ENCODE measurements at regions not wholly inside any gene's neighbourhood (a gene's known extent, or its start where the extent isn't known, plus 50 kb on each side); places are given as distances from the start of the nearest gene placed in this dataset.
A peak's percentile ranks its signal among the peaks of the same experiment; 100 is the strongest.

GRCh38 chr13:33891196-33891742 lies 73.3 kb downstream of the RFC3 start:
- DNase-seq = no peak

DNA sequence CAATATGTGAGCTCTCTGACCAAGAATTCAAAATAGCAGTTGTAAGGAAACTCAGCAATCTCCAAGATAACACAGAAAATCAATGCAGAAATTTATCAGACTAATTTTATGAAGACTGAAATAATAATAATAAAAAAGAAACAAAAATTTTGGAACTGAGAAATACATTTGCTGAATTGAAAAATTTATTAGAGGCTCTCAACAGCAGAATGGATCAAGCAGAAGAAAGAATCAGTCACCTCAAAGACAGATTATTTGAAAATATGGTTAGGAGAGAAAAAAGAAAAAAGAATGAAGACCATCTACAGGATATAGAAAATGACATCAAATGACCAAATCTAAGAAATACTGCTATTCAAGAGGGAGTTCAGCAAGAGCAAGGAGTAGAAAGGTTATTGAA lies 75.6 kb downstream of the RFC3 start:
- DNase-seq = no peak

GRCh38 chr13:33904431-33904830 lies 86.5 kb downstream of the RFC3 start:
- peak; percentile 65 to 75 for DNase-seq

- DNase-seq = no peak
These were observed 90.2 kb downstream of the RFC3 start for GRCh38 chr13:33908116-33908515.

GRCh38 chr13:33910255-33910654 lies 92.3 kb downstream of the RFC3 start:
- peak; percentile 14 to 71 for DNase-seq

GRCh38 chr13:33911521-33911920 lies 93.6 kb downstream of the RFC3 start:
- DNase-seq = no peak

DNA sequence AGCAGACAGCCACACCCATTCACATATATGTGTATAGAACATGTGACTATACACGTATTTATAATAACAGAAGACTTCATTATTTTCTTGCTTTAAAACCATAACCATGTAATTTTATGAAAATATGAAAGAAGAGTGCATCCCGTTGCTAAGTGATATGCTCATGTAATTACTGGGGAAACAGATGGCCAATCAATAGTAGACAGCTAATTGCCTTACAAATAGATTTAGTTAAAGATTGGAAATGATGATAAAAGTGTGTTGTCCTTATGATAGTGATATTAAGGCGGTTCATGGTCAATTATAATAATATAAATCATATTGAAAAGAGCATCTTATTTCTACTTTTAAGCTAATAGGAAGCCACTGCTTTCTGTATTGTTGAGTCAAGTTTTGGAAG lies 95.9 kb downstream of the RFC3 start:
- DNase-seq = peak in 1 of 2 experiments; percentile 25

GRCh38 chr13:33917190-33917589 lies 99.2 kb downstream of the RFC3 start:
- peak in 1 of 2 experiments; percentile 24 for DNase-seq

GRCh38 chr13:33918199-33918932 lies 100.4 kb downstream of the RFC3 start:
- DNase-seq = peak in 1 of 2 experiments; percentile 45

- DNase-seq = no peak
These were observed 101.2 kb downstream of the RFC3 start for GRCh38 chr13:33919120-33919519.

GRCh38 chr13:33925563-33925962 lies 107.6 kb downstream of the RFC3 start:
- DNase-seq = no peak

DNA sequence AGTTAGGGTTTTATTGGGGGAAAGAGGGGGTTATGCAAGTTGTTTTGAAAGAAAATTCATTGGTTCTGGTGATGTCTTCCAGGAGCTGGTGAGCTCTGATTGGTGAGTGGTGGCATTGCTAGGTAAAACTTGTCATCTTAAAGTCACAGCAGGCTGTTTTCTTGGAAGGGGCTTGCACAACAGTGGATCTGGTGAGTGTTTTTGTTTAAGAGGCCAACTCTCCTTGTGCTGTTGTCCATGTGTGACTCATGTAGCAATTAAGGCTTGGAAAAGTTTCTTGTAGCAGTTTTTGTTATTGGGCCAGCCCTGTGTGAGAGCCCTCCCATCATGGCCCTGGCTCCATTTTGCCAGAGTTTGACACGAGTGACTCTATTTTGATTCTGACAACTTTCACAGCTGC lies 109.4 kb downstream of the RFC3 start:
- no peak for DNase-seq

- DNase-seq = peak; percentile 50 to 76
These were observed 113.7 kb downstream of the RFC3 start for GRCh38 chr13:33931397-33932311.

DNA sequence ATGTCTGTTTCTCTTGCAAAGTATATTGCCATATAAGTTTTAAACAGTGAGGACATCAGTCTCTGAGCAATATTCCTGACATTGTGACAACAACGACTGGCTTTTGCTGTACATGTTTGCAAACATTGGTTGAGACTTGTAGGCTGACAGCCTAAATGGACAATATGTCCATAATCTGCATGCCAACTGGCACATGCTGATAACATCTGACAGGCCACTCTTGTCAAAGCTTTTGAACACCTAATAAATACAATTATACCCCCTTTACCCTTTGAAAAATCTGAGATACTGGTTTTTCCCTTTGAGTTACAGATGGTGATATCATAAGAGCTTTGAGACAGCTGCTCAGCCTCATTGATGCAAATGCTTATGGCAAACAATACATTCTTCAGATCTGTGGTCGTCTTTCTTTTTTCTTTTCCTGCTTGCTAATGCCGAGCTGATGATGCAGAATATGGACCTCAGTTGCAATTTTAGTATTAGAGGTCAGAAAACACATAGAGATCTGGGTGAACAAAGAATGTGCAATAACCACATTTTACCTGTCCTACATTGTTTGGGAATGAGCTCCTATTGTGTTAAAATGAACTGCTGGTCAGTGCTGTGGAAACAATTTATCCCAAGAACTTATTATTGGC lies 114.9 kb downstream of the RFC3 start:
- DNase-seq = peak; percentile 92 to 98

- DNase-seq = no peak
These were observed 115.9 kb downstream of the RFC3 start for GRCh38 chr13:33933810-33934209.

DNA sequence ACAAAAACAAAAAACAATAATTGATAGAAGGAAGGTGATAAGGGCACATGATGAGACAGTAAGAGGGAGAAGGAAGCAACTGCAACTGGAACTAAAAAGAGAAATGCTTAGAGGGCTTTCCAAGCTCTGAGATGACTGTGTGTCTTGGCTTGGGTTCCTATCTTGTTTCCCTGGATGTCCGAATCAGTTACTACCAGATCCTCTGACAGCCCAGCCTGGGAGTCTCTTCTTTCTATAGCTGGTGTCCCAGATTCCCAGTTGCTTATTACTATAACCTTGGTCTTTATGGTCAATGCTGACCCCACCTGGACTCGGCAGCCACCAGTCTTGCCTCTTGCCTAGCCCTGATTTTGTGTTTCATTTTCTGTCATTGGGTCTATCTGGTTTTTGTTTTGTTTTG lies 116.4 kb downstream of the RFC3 start:
- no peak for DNase-seq

- DNase-seq = no peak
These were observed 117.0 kb downstream of the RFC3 start for GRCh38 chr13:33934951-33935371.

- DNase-seq = no peak
These were observed 118.0 kb downstream of the RFC3 start for GRCh38 chr13:33935969-33936368.

DNA sequence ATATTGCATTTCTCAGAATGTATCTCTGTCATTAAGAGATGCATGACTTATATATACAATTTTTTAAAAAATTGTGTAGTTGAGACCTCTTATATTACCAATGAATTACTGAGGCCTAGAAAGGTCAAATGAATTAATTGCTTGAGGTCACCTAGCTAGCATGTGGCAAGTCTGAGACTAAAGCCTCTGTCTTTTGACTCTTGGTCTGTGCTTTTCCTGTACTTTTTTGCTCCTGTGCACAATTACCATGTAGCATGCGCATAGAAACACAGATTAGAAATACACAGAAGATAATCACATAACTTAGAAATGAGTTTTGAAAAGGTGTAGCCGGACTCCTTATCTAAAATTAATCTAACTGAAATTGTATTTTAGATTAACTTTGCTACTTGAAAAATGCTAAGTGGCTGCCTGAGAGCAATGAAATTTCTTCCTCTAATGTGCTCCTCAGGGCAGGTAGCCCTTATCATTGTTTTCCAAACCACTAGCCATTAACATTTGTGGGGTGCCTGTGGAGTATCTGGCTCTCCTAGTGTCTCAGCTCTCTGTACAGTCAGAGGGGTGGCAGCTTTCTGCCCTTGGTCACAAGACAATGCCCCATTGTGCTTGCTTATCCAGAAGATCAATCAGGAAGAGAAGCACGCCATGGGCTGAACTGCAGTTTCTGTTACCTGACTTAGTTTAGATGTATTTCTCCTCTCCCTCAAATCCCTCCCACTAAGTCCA lies 119.6 kb downstream of the RFC3 start:
- no peak for DNase-seq

DNA sequence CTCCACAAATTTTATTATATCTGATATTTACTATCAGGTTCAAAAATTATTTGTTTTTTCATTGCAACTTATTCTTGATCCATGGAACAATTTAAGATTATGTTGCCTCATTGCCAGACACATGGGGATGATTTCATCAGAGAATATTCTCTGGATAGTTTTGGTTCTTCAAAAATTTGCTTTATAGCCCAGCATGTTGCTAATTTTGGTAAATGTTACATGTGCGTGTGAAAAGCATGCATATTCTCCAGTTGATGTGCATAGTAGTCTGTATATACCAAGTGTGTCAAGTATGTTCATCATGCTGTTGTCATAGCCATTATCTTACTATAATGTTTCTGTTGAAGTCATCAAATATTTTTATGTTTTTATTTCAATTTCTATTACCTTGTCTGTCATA lies 122.3 kb downstream of the RFC3 start:
- DNase-seq = no peak

DNA sequence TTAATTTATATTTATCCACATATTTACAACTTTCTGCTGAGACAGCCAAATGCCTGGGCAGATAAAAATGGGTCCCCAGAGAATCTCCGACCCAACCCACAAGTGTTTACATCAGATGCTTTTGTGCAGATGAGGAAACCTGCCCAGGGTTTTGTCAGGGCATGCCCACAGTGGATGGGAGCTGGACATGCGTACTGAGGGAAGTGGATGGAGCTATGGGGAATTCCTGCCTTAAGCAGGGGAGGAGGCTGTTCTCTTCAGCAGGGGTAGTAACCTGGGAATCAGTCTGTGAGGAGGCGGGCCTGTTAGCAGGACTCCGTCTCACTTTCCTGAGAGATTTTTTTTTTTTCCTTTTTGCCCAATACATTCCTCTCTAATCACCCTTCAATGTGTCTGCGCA lies 122.9 kb downstream of the RFC3 start:
- DNase-seq = no peak

DNA sequence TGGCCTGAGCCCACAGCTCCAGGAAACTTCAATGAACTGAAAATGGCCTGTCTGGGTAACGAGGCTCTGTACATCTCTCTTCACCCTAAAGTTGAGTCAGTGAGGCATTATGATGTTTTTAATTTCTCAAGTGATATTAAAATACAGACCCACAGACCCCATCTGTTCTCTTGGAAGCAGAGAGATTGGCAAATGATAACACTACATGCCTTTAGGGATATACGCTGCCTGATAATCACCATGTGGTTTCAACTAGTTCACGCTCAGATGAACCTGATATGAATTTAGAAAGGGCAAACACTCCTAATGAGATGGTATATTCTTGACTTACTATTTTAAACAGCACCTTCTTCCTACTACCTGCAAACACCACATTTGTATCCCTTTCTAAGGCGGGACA lies 127.5 kb downstream of the RFC3 start:
- peak in 1 of 2 experiments; percentile 39 for DNase-seq

GRCh38 chr13:33953203-33953602 lies 135.3 kb downstream of the RFC3 start:
- no peak for DNase-seq
